ENCODE measurements at regions not wholly inside any gene's neighbourhood (a gene's known extent, or its start where the extent isn't known, plus 50 kb on each side); places are given as distances from the start of the nearest gene placed in this dataset.
A peak's percentile ranks its signal among the peaks of the same experiment; 100 is the strongest.
"Not testable (repeated sequence)": the region's sequence is repeated elsewhere in the genome, so short reads cannot be mapped to it uniquely, and the experiment has no call there.

DNA sequence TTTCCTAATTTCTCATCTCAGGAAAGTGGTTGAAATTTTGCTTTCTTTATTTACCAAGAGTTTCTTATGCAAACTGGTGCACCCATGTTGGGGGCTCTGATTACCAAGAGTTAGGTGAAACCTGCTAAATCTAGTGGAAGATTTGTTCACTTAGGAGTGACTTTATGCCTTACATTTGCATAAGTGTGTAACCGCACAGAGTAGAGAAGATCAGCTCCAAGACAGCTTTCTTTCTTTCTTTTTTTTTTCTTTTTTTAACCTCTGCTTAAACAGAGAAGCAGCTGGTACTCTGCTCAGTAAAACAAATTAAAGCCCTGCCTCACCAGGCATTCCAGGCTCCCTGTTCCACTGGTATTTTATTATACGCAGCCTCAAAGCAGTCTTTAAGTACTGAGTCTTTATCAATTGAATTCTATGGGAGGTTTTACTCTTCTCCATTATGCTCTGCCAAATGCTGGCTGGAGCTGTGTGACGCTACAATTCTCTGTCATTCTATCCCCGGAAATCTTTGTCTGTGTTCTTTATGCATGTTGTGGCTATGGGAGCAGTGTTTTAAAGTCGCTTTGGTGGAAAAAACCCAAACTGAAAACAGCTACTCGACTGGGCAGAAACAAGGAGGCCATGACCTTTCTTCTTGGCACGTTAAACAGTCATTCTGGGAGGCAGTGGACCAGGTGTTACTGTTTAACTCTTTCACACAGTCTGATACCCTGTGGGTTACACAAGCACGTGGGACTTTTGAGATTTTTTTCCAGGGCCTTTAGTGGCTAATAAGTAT, 55.2 kb upstream of the GBE1 start:
- DNase-seq, result peak; percentile 50

- not testable (repeated sequence) for DNase-seq
These were observed 50.7 kb upstream of the GBE1 start for GRCh38 chr3:81812098-81812497.
